PC-3 (cell line): ENCODE measurements at regions not wholly inside any gene's neighbourhood (a gene's known extent, or its start where the extent isn't known, plus 50 kb on each side); places are given as distances from the start of the nearest gene placed in this dataset.
A peak's percentile ranks its signal among the peaks of the same experiment; 100 is the strongest.

Experiments used
- ATAC-seq: fragments of 200-7000 bp; cut with Tn5 transposase; 2 replicates; pipeline ENCODE4 v1.9.1; 2020; ENCODE audit warnings: mild to moderate bottlenecking, moderate library complexity
- BruUV-seq: library from RNA; stranded (reverse); fragments of 400-500 nt; replicated peaks from 2 replicates; lab custom pipeline; 2021; lab: Mats Ljungman, UMichigan
- CTCF ChIA-PET: fragments of 300-600 bp; sonication (Branson Sonifier 250); formaldehyde crosslinking; loops from one replicate; lab custom pipeline; 2022; ENCODE audit warnings: antibody characterized with exemption; lab: Charles Lee
- POLR2A ChIA-PET: fragments of 300-600 bp; sonication (Branson Sonifier 250); formaldehyde crosslinking; loops from one replicate; lab custom pipeline; 2022; ENCODE audit warnings: antibody characterized with exemption; ENCODE audit not compliant: unreplicated experiment; lab: Charles Lee
- DNase-seq: peaks from one replicate; pipeline ENCODE4 v3.0.0-alpha.2; 2015
- H2AFZ ChIP-seq: fragments of 300-600 bp; sonication (generic); 2 replicates; pipeline ENCODE4 v1.6.0; 2016; ENCODE audit warnings: antibody characterized with exemption, low read length
- H3F3A ChIP-seq: fragments of 300-600 bp; sonication (generic); one replicate; pipeline ENCODE4 v1.6.0; 2017; ENCODE audit warnings: antibody characterized with exemption, low read length, control low read depth, mild to moderate bottlenecking; ENCODE audit not compliant: unreplicated experiment
- H3K27ac ChIP-seq: fragments of 300-600 bp; sonication (generic); 2 replicates; pipeline ENCODE4 v1.5.1; 2016; ENCODE audit warnings: mild to moderate bottlenecking, low read length
- H3K27me3 ChIP-seq: fragments of 300-600 bp; sonication (generic); 2 replicates; pipeline ENCODE4 v1.6.1; 2016; ENCODE audit warnings: low read length, mixed read lengths
- H3K36me3 ChIP-seq: fragments of 300-600 bp; sonication (generic); 2 replicates; pipeline ENCODE4 v1.6.1; 2016; ENCODE audit warnings: low read depth, mixed run types, low read length, mixed read lengths
- H3K4me1 ChIP-seq: fragments of 300-600 bp; sonication (generic); 2 replicates; pipeline ENCODE4 v1.5.1; 2016; ENCODE audit warnings: low read length; ENCODE audit not compliant: insufficient read depth
- H3K4me2 ChIP-seq: fragments of 300-600 bp; sonication (generic); 2 replicates; pipeline ENCODE4 v1.6.0; 2016; ENCODE audit warnings: low read length
- H3K4me3 ChIP-seq: fragments of 300-600 bp; sonication (generic); 2 replicates; pipeline ENCODE4 v1.5.1; 2016; ENCODE audit warnings: mild to moderate bottlenecking, low read length, mixed read lengths
- H3K79me2 ChIP-seq: fragments of 300-600 bp; sonication (generic); 2 replicates; pipeline ENCODE4 v1.6.1; 2017; ENCODE audit warnings: low read length, mixed read lengths
- H3K9ac ChIP-seq: fragments of 300-600 bp; sonication (generic); 2 replicates; pipeline ENCODE4 v1.6.0; 2016; ENCODE audit warnings: mild to moderate bottlenecking, low read length
- H3K9me2 ChIP-seq: fragments of 300-600 bp; sonication (generic); replicated peaks from 2 replicates; pipeline ENCODE4 v1.6.1; 2016; ENCODE audit warnings: mixed run types, low read length, mixed read lengths
- H3K9me3 ChIP-seq: fragments of 300-600 bp; sonication (generic); 2 replicates; pipeline ENCODE4 v1.6.1; 2016; ENCODE audit warnings: low read length, mixed read lengths
- H4K20me1 ChIP-seq: fragments of 300-600 bp; sonication (generic); 2 replicates; pipeline ENCODE4 v1.6.1; 2016; ENCODE audit warnings: low read length, mixed read lengths
- EZH2 ChIP-seq: fragments of 300-600 bp; sonication (generic); IDR thresholded peaks from one replicate; pipeline ENCODE4 v1.6.1; 2017; ENCODE audit warnings: antibody characterized with exemption, mild to moderate bottlenecking, low read length; ENCODE audit not compliant: unreplicated experiment
- EZH2phosphoT487 ChIP-seq: fragments of 300-600 bp; sonication (generic); IDR thresholded peaks from 2 replicates; pipeline ENCODE4 v1.6.1; 2018; ENCODE audit warnings: mild to moderate bottlenecking, antibody characterized with exemption, low read length, borderline replicate concordance
- intact Hi-C: fragments of 100-400 bp; cut with micrococcal nuclease; formaldehyde crosslinking; loops from 2 replicates; pipeline ENCODE4 v1.9.0; 2023
- TF ChIP-seq, protein P1 (sequence below): fragments of 300-600 bp; sonication (generic); conservative IDR thresholded peaks from 2 replicates; pipeline ENCODE4 v1.5.1; 2017; ENCODE audit warnings: antibody characterized with exemption, low read depth, mild to moderate bottlenecking, low read length

- CTCF ChIA-PET = no interaction called here
- H3K9me3 ChIP-seq = no peaks in the 10 kb centered on the region
- H3K9ac ChIP-seq = no peak overlapping the region
- POLR2A ChIA-PET = no interaction called here
- H3F3A ChIP-seq = no peaks in the 10 kb centered on the region
- no peaks in the 10 kb centered on the region for H4K20me1 ChIP-seq
- peak overlapping the region; percentile 59 for H3K4me2 ChIP-seq
- intact Hi-C loops = no loop called here
- H3K4me3 ChIP-seq = no peak overlapping the region
- no peak overlapping the region for H2AFZ ChIP-seq
- BruUV-seq = no TSS peak
- no peaks in the 10 kb centered on the region for H3K79me2 ChIP-seq
- DNase-seq (peak; percentile 78), ATAC-seq (peak; percentile 76)
- TF ChIP-seq, protein P1, sequence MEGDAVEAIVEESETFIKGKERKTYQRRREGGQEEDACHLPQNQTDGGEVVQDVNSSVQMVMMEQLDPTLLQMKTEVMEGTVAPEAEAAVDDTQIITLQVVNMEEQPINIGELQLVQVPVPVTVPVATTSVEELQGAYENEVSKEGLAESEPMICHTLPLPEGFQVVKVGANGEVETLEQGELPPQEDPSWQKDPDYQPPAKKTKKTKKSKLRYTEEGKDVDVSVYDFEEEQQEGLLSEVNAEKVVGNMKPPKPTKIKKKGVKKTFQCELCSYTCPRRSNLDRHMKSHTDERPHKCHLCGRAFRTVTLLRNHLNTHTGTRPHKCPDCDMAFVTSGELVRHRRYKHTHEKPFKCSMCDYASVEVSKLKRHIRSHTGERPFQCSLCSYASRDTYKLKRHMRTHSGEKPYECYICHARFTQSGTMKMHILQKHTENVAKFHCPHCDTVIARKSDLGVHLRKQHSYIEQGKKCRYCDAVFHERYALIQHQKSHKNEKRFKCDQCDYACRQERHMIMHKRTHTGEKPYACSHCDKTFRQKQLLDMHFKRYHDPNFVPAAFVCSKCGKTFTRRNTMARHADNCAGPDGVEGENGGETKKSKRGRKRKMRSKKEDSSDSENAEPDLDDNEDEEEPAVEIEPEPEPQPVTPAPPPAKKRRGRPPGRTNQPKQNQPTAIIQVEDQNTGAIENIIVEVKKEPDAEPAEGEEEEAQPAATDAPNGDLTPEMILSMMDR = no peak
- TF ChIP-seq EZH2 = no peak
- no peak for TF ChIP-seq EZH2phosphoT487
- no peaks in the 10 kb centered on the region for H3K9me2 ChIP-seq
- H3K36me3 ChIP-seq = no peaks in the 10 kb centered on the region
- peak overlapping the region; percentile 9; the same call in 1 of the 2 replicates for H3K27ac ChIP-seq
- no peaks in the 10 kb centered on the region for H3K27me3 ChIP-seq
- peaks cover 33% of the 10 kb centered on the region for H3K4me1 ChIP-seq
Measured at GRCh38 chr2:51920509-51920908, 888.6 kb upstream of the NRXN1 start.

GRCh38 chr2:51919395-51919794, 887.5 kb upstream of the NRXN1 start:
- peak overlapping the region; percentile 59 for H3K4me2 ChIP-seq

DNA sequence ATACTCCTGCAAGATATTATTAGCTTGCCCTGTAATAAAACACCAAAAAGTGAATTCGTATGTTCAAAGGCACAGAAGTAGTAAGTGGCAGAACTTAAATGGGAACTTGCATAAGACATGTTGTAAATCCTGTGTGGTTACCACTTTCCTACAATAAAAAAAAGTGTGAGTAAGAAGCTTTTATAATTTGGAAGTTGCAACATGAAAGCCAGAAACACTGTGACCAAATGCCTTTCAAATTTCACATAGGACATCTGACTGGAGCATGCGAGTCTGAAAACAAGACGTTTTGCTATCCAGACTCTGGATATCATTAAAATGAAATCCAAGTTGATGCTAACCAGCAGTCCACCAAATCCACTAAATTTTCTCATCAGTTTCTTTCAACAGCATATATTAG, 886.2 kb upstream of the NRXN1 start:
- H3K4me3 ChIP-seq = no peak overlapping the region
- no peaks in the 10 kb centered on the region for H3K79me2 ChIP-seq
- intact Hi-C loops = loop anchor here (5.0 kb wide), 1 partner anchor 79 kb away; no protein-coding TSS in a partner anchor
- no peaks in the 10 kb centered on the region for H3K9me2 ChIP-seq
- no peak overlapping the region for H3K4me2 ChIP-seq
- no peak overlapping the region for H3K27ac ChIP-seq
- H3K27me3 ChIP-seq = no peaks in the 10 kb centered on the region
- H3F3A ChIP-seq = no peaks in the 10 kb centered on the region
- H3K4me1 ChIP-seq = peaks cover 33% of the 10 kb centered on the region
- DNase-seq (peak; percentile 17), ATAC-seq (no peak)
- TF ChIP-seq, protein P1 = no peak
- no peak for TF ChIP-seq EZH2
- no peak for TF ChIP-seq EZH2phosphoT487
- CTCF ChIA-PET = no interaction called here
- POLR2A ChIA-PET = interaction anchor here (0.7 kb wide), 1 partner anchor 225 kb away, joined by 7 read pairs; no protein-coding TSS in a partner anchor
- H3K9ac ChIP-seq = no peak overlapping the region
- no peak overlapping the region for H2AFZ ChIP-seq
- H3K9me3 ChIP-seq = no peaks in the 10 kb centered on the region
- no peaks in the 10 kb centered on the region for H4K20me1 ChIP-seq
- BruUV-seq = no TSS peak
- H3K36me3 ChIP-seq = no peaks in the 10 kb centered on the region

More at GRCh38 chr2:51919395-51919794, 887.5 kb upstream of the NRXN1 start:
- no peaks in the 10 kb centered on the region for H3K9me2 ChIP-seq
- CTCF ChIA-PET = no interaction called here
- POLR2A ChIA-PET = interaction anchor here (0.6 kb wide), 1 partner anchor 1377 kb away, joined by 6 read pairs; no protein-coding TSS in a partner anchor
- H3K79me2 ChIP-seq = no peaks in the 10 kb centered on the region
- no peaks in the 10 kb centered on the region for H3K27me3 ChIP-seq
- intact Hi-C loops = loop anchor here (5.0 kb wide), 1 partner anchor 78 kb away; no protein-coding TSS in a partner anchor
- H3K9me3 ChIP-seq = no peaks in the 10 kb centered on the region
- H2AFZ ChIP-seq = no peak overlapping the region
- H3K36me3 ChIP-seq = no peaks in the 10 kb centered on the region
- no peak overlapping the region for H3K27ac ChIP-seq
- H4K20me1 ChIP-seq = no peaks in the 10 kb centered on the region
- no peaks in the 10 kb centered on the region for H3F3A ChIP-seq
- DNase-seq (peak; percentile 82), ATAC-seq (peak; percentile 59)
- no TSS peak for BruUV-seq
- no peak overlapping the region for H3K9ac ChIP-seq
- TF ChIP-seq, protein P1 = no peak
- TF ChIP-seq EZH2 (no peak), EZH2phosphoT487 (no peak)
- H3K4me1 ChIP-seq = peaks cover 33% of the 10 kb centered on the region
- no peak overlapping the region for H3K4me3 ChIP-seq
